ENCODE measurements at regions not wholly inside any gene's neighbourhood (a gene's known extent, or its start where the extent isn't known, plus 50 kb on each side); places are given as distances from the start of the nearest gene placed in this dataset.

DNA sequence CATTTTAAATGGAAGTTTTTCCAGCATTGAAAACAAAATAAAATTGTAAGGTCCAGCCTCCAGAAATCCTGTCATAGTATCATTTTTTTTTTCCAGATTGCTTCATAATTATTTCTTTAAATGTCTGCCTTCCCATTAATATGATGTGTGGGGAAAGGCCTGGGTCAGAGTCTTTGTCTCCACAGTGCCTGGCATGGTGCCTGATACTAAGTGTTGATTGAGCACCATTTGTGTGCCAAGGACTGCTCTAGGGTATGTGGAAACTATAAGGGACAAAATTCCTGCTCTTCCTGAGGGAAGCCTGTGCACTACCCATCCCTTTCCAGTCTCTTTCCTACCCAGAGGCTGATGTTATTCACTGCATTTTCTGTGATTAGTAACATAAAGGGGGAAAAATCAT lies 53.1 kb upstream of the BEND4 start:
- no peak for ATAC-seq
- Mint-ChIP-seq H3K9me3 (no peaks in the 10 kb centered on the region), H3K27me3 (peaks cover 2% of the 10 kb centered on the region), H3K4me3 (no peak overlapping the region), H3K27ac (no peak overlapping the region), H3K36me3 (ENCODE audit: low read depth) (no peaks in the 10 kb centered on the region), H3K4me1 (ENCODE audit: low read depth) (no peaks in the 10 kb centered on the region)
- ChIA-PET POLR2A (no interaction called here), CTCF (no interaction called here)
- intact Hi-C loops (cut with micrococcal nuclease): no loop called here
- no peak for TF ChIP-seq CTCF (IDR thresholded peaks at IDR 0.05)
- no peak for DNase-seq

DNA sequence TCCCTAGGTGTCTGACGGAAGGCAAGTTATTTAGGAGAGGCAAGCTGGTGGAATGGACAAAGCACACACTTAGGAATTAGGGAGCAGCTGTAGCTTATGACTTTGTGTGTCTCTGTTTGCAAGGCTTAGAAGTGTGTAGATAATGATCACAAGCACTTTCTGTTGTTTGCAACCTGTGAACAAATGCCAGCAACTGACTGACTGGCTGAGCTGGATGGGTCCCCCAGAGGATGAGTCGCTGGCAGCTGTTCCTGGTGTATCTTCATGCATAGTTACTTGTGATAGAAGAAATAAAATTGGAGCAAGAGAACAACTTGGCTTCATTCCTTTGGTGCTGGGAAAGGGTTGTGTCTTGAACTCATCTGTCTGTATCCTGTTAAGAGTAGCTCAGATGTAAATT lies 64.2 kb upstream of the BEND4 start:
- CTCF ChIA-PET: no interaction called here
- intact Hi-C loops (cut with micrococcal nuclease): no loop called here
- TF ChIP-seq CTCF (IDR thresholded peaks at IDR 0.05): no peak
- Mint-ChIP-seq H3K27ac (no peak overlapping the region), H3K36me3 (ENCODE audit: low read depth) (no peaks in the 10 kb centered on the region), H3K4me1 (ENCODE audit: low read depth) (no peaks in the 10 kb centered on the region), H3K4me3 (no peak overlapping the region), H3K27me3 (no peaks in the 10 kb centered on the region), H3K9me3 (no peaks in the 10 kb centered on the region)
- POLR2A ChIA-PET: no interaction called here
- DNase-seq: no peak
- ATAC-seq: no peak

DNA sequence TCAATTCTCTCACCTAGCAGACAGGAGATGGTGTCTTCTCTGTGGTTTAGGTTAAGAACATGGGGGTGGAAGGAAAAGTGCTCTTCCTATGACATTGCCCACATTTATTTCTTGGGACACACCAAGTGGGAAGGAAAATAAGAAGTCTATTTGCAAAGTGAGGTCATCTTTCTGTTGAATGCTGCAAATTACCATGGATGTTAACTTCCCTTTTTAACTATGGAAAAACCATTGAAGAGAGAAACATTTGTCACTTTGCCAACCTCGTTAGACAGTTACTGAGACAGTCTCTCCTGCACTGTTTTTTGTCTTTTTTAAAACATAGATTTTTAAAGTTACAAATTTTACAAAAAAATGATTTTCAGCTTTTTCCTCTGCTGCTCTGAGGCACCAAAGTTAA lies 72.8 kb upstream of the BEND4 start:
- Mint-ChIP-seq H3K9me3 (no peaks in the 10 kb centered on the region), H3K36me3 (ENCODE audit: low read depth) (no peaks in the 10 kb centered on the region), H3K27ac (no peak overlapping the region), H3K27me3 (peaks cover 3% of the 10 kb centered on the region), H3K4me1 (ENCODE audit: low read depth) (no peaks in the 10 kb centered on the region), H3K4me3 (no peak overlapping the region)
- no peak for TF ChIP-seq CTCF (IDR thresholded peaks at IDR 0.05)
- DNase-seq (no peak), ATAC-seq (no peak)
- ChIA-PET POLR2A (no interaction called here), CTCF (no interaction called here)
- intact Hi-C loops (cut with micrococcal nuclease): no loop called here

- intact Hi-C loops (cut with micrococcal nuclease): no loop called here
- no peak for TF ChIP-seq CTCF (IDR thresholded peaks at IDR 0.05)
- ChIA-PET CTCF (interaction anchor here (1.1 kb wide), 1 partner anchor 45 kb away, joined by 3 read pairs; no protein-coding TSS in a partner anchor), POLR2A (no interaction called here)
- DNase-seq (no peak), ATAC-seq (no peak)
- Mint-ChIP-seq H3K27ac (no peak overlapping the region), H3K27me3 (no peaks in the 10 kb centered on the region), H3K36me3 (ENCODE audit: low read depth) (no peaks in the 10 kb centered on the region), H3K9me3 (no peaks in the 10 kb centered on the region), H3K4me1 (ENCODE audit: low read depth) (no peaks in the 10 kb centered on the region), H3K4me3 (no peak overlapping the region)
Measured at GRCh38 chr4:42234817-42235216, 82.4 kb upstream of the BEND4 start.

DNA sequence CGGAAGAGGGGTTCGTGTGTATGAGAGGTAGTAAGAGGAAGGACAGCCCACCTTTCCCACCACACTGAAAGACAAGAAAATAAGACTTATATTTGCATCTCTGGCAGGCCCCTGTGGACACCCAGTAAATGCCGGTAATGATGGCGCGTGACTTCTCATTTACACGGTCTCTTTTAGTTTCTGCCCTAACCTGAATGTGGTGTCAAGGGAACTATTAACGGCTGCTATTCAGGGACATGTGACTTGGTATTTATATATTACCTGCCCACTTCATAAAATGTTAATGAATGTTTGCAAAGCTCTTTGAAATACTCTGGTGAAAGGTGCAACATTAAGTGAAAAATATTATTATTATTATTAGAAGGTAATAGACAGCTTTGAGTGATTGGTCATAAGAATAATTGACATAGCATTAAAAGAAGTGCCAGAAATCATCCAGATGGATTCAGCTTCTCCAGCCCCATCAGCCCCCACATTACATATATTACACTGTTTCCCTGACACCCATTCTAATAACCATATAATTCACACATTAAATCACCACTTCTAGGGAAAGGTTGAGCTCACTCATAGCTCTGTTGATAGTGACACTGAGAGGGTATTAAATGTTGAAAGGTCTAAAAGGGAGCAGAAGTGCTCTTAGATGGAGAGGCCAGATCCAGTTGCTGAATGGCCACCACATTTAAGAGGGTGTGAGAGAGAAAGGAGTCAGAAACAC lies 83.0 kb upstream of the BEND4 start:
- no peak for TF ChIP-seq CTCF (IDR thresholded peaks at IDR 0.05)
- ChIA-PET POLR2A (no interaction called here), CTCF (interaction anchor here (1.1 kb wide), 1 partner anchor 45 kb away, joined by 3 read pairs; no protein-coding TSS in a partner anchor)
- H3K27me3 Mint-ChIP-seq: no peaks in the 10 kb centered on the region
- H3K9me3 Mint-ChIP-seq: no peaks in the 10 kb centered on the region
- ATAC-seq: no peak
- intact Hi-C loops (cut with micrococcal nuclease): no loop called here
- no peak overlapping the region for H3K27ac Mint-ChIP-seq
- no peak for DNase-seq
- no peaks in the 10 kb centered on the region for H3K36me3 Mint-ChIP-seq (ENCODE audit: low read depth)
- no peaks in the 10 kb centered on the region for H3K4me1 Mint-ChIP-seq (ENCODE audit: low read depth)
- H3K4me3 Mint-ChIP-seq: no peak overlapping the region
